ENCODE measurements at regions not wholly inside any gene's neighbourhood (a gene's known extent, or its start where the extent isn't known, plus 50 kb on each side); places are given as distances from the start of the nearest gene placed in this dataset.

DNA sequence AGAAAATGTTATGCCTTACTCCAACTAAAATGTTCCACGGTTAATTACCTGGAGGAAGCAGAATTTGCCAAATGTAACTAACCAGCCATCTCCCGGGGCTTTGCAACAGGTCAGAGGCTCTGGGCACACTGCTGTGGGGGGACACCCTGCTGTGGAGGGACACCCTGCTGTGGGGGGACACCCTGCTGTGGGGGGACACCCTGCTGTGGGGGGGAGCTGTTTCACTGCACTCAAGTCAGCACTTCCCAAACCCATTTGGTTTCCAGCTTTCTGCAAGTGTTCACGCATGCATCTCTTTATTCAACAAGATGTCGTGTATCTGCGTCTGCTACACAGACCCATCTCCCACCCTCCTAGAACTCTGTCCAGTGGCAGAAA, 239.5 kb downstream of the C16orf95 start:
- no peak for DNase-seq

DNA sequence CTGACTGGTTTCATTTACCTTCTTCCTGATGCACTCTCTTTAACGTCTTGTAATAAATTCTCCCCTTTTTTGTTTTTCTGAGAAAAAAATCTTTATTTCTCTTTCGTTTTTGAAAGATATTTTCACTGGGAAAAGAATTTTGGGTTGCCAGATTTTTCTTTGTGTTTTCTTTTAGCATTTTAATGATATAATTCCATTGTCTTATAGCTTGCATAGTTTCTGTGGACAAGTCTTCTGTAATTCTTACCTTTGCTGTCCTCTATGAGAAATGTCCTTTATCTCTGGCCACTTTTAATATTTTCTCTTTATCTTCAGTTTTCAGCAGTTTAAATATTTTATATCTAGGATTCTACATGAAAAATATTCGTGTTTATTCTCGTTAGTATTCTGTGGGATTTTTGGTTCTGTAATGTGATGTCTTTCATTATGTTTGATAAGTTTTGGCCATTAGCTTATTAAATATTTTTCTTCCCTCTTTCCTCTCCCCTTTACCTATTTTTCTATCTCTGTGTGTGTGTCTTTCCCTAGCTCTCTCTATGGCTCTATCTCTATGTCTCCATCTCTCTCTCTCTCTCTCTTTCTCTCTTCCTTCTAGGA, 236.5 kb downstream of the C16orf95 start:
- DNase-seq = no peak

DNA sequence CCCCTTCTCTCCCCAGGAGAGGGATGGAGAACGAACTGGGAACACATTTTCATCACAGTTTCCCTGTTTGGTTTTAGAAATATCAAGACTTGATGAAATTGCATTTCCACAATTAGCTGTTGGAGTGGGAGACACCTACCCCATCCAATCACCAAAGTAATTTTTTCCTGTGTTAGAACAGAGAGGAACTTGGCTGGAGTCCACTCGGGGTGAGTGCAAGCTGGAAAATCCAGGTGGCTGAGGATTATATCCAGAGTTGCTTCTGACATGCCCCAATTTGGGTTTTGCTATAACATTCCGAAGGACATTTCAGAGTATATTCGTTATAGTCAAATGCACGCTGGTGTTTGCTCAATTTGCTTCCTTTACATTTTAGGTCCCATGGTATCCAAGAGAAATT, 231.8 kb downstream of the C16orf95 start:
- no peak for DNase-seq

DNA sequence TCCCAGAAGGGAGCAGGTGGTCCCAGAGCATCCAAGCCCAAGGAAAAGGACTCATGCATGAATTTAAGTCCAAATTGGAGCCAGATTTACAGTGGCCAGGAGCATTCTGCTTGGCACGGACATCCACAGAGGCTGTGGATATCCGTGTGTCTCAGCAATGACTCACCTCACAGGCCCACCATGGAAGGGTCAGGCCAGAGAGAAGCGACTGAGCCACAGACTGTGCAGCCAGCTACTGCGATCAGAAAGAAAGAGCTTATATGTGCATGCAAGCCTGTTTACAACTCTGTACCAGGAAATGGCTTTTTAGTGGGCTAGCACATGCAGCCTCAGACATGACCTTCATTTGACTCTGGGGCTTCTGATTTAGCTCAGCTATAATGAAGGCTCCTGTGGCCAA, 231.0 kb downstream of the C16orf95 start:
- peak; percentile 6 for DNase-seq

DNA sequence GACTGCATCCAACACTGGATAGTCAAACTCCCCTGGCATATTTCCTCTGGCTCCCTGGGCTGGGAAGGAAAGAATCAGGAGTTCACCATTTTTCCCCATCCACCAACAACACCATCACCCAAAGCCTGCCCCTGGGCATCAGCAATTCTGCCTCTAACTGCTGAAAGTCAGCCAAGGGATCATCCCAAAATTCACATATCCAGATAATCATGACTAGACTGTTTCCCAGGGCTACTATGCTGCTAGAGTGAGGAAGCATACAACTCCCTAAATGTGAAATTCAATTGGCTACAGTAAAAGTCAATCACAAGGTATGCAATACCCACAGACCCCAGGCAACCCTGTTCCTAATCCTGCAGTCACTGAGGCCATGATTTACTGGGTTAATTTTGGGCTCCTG, 230.6 kb downstream of the C16orf95 start:
- DNase-seq = no peak

DNA sequence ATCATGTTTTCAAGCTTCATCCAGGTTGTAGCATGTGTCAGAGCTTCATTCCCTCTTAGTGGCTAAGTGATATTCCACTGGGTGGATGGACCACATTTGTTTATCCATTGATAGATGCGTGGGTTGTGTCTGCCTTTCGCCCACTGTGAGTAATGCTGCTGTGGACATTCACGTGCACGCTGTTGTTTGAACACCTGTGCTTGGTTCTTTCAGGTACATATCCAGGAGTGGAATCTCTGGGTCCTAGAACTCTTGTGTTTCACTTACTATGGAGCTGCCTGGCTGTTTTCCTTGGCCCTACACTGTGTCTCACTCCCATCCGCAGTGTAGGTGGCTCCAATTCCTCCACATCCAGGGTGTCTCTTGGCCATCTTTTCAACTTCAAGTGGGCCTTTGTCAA, 224.2 kb downstream of the C16orf95 start:
- no peak for DNase-seq

DNA sequence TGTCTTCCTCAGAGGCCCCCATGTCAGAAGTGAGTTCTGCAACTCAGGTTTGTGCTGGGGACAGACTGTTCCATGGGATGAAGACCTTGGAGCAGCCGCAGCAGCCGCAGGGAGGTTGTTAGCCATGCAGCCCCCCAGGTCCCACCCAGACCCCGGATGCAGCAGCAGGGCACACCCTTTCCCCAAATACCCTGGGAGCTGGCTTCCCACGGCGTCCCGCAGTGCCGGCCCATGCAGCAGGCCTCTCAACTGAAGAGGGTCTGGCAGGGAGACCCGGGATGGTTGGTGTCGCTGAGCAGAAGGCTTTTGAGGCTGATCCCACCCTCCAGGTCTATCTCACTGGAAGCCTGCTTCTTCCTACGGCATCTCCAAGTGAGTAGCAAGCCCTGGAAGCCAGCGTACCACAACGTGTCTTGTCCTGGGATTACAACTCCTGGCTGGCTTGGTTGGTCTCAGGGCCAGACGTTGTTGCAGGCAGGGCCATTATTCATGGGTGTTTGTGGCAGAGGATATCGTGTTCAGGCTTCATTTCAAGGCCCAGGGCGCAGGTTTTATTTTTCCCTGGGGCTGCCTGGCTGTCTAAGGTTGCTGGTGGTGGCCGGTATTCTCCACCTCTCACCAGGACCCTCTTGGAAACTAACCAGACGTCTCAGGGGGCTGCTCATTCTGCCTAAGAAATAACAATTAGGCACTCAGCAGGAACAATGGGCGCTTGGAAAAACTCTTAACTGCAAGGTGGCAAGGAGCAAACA, 223.2 kb downstream of the C16orf95 start:
- no peak for DNase-seq

DNA sequence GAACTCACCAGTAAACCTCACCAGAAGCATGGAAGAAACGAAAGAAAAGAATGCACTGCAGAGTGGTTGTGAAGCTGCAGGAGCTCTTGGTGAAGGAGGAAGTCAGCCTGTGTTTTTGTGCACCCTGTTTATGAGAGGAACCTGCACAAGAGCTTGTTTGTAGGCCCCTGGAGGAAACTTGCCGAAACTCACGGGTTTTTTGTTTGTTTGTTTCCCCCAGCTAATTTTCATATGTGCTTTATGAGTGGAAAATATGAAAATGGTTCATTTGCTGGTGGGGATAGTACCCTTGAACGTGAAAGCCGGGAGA, 222.7 kb downstream of the C16orf95 start:
- no peak for DNase-seq

DNA sequence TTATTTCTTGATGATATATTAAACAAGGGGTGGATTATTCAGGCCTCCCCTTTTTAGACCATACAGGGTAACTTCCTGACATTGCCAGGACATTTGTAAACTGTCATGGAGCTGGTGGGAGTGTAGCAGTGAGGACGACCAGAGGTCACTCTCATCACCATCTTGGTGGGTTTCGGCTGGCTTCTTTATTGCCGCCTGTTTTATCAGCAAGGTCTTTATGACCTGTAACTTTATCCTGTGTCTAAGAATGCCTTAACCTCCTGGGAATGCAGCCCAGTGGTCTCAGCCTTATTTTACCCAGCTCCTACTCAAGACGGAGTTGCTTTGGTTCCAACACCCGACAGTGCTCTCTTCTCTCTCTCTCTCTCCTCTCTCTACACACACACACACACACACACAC, 221.9 kb downstream of the C16orf95 start:
- no peak for DNase-seq

DNA sequence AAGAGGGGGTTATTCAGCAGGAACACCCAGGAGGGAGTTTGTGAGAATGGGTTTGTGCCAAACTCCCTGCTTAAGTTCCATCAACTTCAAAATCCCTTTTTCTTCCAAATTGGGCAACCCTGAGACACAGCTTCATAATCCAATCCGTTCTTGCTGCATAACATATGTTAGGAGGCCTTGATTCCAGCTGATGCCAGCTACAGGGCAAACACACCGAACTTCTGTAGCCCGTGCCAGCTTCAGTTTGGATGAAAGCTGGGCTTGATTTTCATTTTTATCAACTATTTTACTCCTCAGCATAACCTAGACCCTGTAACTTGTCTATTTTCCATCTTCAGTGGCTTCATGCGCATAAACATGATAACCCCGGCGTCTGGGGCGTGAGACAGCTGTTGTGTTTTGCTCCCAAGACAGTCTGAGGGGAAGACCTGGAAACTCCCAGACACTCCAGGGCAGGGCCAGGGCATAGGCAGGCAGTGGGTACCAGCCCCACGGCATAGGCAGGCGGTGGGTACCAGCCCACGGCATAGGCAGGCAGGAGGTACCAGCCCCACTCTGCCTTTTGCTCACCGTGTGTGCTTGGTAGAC, 220.4 kb downstream of the C16orf95 start:
- DNase-seq = no peak

DNA sequence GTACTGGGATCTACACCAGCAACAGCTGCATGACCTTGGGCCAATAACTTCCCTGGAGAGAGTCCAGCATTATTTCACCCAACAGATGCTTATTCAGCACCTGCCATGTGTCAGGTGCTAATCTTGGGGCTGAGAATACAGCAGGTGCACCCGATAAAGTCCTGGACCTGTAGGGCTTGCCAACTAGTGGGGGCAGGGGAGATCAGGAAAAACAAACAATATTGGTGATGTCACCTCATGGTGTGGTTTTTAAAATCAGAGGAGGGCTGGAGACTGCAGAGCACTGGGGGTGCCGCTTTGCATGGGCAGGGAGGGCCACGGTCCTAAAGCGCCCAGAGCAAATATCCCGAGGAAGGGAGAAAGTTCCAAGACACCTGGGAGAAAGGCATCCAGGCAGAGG, 218.8 kb downstream of the C16orf95 start:
- no peak for DNase-seq

DNA sequence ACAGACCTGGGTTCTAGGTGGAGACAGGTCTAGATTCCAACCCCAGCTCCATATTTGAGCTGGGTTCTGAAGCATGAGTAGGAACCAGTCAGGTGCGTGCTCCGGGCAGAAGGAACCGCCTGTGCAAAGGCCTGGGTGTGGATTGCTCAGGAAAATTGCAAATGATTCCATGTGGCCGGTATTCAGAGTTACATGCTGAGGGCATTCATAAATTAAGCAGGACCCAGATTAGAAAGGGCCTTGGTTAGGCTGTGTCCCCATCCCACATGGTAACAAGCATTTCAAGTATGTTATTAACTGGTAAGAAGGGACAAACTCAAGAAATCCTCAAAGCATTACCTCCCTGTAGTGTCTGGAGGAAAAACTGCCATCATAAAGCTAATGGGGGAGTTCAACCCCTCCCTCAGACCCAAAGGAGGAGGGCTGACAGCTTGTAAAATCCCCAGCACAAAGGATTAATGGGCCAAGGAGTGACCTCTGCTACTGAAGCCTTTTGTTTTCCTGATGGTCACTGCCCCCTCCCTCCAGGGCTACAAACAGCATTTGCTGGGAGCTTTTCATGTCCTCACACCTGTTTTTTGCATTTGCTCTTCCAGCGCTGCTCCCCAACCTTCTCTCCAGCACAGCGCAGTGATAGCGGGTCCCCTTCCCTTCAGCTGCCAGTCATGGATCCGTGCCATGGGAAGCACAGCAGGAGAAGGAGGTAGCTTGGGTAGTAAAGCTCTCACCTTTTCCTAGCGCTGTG, 218.0 kb downstream of the C16orf95 start:
- no peak for DNase-seq

DNA sequence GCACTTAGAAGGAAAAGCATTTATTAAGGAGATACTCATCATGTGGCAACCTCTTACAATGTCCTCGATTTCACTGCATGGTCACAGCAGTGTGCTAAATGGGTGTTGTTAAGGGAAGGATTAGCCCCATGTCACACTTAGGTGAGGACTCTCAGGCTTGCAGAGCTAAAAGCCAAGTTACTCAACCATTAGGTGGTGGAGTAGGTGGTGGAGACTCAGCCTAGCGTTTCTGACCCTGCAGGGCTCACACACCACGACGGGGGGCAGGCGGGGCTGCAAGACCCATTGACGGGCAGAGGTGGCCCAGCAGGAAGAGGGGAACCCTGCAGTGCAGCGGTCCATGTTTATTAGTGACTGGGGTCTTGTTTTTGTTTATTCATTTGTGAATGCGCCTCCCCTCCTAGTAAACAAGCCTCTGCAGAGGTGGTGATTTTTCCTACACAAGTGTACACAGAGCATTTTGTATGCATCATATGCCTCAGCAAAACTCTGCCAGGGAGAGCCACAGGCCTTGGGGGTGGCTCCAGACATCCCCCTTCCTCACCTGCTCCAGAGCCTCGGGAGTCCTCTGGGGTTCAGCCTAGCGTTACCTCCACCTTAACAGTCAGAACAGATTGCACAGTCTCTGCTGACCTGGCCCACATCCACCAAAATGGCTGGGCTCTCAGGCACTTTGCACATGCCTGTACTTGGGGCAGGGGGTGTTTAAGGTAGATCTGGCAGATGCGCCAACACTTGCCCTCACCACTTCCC, 216.7 kb downstream of the C16orf95 start:
- DNase-seq = no peak

DNA sequence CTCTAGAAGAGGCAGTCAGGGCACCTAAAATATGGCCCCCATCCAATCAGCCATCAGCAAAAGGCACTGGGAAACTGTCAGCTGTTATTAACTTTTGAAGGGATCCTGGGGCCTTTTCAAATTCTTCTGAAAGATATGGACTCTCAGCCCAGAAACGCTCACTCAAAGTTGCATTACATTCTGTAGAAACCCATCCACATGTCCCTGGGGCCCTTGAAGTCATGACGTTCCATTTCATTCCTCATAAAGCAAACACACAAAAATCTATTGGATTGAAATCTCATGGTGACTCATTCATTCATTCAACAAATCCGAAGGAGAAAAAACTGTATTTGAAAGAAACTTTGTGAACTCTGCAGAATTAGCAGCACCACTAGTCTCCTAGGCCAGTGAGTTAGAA, 215.3 kb downstream of the C16orf95 start:
- peak; percentile 7 for DNase-seq

DNA sequence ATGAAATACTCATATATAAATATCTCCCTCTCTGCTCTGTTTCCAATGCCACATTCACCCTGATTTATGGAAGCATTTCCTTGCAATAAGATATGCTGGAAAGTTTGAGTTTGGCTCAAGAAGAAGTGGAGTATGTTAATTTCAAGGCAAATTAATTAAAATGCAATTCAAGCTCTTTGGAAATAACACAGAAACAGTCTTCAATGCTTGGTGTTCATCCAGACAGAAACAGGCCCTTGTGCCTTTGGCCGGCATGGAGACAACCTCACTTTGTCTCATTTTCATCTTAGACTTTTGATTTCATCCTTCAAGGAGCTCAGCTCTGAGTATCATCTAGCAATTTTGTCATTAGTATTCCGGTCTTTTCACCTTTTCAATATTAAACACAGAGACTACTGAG, 210.0 kb downstream of the C16orf95 start:
- no peak for DNase-seq

DNA sequence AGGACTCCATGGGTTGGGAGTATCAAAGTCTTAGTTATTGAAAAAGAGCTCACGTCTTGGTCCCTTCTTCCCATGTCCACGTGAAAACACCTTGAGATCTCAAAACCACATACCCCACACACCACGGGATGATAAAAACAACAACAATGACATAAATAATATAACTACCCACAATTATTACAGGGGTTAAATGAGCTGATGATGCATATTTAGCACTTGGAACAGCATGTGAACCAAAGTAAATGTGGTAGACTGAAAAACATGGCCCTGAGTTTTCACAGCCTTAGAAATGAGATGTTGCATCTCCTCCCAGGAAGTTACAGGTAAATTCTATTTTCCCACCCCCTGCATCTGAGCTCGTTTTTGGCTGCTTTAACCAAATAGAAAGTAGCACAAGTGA, 208.9 kb downstream of the C16orf95 start:
- no peak for DNase-seq

DNA sequence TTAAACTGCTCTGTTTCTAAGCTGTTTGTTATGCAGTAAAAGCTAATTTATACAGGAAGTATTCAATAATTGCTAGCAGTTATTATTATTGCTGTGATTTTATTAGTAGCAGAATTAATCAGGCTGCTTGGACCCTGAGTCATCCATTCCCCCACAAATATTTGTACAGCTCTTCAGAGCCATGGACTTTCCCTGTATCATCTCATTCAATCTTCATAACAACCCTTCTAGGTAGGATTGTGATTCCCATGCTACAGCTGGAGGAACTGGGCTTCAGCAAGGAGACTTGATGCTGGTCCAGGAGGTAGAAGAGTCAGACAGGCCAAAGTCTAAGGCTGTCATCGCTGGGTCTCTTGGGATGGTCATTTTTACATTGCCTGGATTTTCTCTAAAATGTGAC, 208.3 kb downstream of the C16orf95 start:
- no peak for DNase-seq

DNA sequence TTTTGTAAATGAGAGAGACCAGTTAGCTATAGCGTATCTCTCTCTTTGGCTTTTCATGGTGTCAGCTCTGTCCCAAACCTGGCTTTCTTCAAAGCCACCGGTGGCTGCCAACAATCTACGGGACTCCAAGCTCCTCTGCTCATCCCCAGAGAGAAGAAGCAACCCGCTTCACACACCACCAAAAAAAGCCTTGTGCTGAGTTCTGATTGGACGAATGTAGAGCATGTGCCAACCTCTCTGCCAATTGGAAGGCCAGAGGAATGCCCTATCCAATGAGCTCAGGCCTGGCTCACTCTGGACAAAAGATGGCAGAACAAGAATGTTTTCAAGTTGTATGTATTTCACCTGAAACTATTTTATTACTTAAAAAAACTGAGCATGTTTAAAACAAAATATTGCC, 202.4 kb downstream of the C16orf95 start:
- DNase-seq = no peak

DNA sequence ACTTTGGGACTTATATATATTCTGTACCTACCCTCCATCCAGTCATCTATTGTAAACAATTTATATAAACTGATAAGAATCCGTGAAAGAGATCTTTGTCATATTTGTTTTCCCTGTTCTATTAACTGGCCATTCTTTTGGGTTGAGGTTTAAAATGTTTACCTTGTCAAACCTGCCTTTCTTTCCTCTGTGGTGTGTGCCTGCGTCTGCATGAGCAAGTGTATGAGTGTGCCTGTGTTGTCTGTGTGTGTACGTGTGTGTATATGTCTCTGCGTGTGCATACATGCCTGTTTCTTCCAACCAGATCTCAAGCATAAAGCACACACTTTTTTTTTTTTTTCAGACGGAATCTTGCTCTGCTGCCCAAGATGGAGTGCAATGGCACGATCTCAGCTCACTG, 201.5 kb downstream of the C16orf95 start:
- DNase-seq = no peak

DNA sequence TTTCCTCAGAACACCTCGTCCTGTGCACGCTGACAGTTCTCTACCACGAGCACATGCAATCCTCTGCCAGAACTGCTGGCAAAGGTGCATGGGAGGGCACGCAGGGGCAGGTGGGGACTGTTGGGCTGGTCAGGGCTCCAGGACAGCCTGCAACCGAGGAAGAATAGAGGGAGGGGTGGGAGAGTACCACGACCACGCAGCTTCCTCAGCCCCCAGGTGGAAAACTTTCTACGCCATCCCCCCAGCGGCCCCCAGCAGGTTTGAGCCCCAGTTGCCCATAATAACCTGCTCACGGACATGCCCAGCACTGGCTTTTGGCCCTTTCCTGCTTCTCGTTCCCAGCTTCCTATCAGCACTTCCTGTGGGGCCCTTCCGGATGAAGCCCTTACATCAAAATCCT, 199.3 kb downstream of the C16orf95 start:
- no peak for DNase-seq

DNA sequence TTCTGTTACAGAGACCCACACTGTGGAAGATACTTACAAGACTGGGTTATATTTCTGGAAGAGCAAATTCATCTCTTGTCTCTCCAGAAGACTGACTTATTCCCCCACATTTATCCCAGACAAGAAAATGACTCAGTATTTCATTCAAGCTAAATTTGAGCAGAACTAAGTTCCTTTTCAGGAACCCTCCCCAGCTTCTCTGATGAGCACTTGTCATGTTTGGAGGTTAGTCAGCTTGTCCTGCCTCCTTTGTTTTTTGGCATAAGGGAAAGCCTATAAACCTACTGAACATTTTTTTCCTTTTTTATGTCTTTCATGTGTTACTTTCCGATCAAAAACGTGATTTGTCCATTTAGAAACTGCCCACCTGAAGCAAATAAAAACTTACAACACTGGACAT, 198.0 kb downstream of the C16orf95 start:
- DNase-seq = no peak

DNA sequence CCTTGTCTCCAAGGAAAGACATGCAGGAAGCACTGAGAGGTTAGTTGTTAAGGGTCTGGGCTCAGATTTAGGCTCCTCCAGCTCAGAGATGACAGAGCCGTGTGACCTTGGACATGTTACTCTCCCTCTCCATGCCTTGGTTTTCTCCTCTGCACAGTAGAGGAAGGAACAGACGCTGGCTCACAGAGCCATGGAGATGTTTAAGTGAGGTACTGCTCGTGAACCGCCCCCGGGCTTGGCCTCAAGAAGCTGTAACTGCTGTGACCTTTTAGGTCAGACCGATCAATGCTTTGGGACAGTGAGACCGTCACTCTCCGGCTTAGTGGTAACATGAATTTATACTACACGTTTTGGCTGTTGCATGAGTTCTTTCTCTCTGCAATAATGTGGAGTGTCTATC, 197.4 kb downstream of the C16orf95 start:
- no peak for DNase-seq

DNA sequence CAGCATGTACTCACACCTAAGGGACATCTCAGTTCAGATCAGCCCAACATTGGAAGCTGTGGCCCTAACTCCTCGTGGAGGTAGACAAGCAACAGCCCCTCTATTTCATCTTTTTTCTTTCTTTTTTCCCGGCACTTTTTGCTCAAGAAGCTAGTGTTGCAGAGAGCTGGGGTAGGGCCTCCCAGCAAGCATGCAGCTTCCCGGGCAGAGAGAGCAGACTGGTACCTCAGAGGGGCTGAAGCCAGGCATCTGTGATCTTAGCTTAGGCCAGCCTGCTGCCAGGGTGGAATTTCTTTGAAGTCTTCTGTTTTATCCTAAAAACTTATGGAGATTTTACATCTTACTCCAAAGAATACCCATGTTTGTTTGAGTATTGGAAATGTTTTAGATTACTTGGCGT, 195.4 kb downstream of the C16orf95 start:
- no peak for DNase-seq

All from amniotic stem cell (primary cell).